ENCODE measurements at regions not wholly inside any gene's neighbourhood (a gene's known extent, or its start where the extent isn't known, plus 50 kb on each side); places are given as distances from the start of the nearest gene placed in this dataset.
"Not testable (repeated sequence)": the region's sequence is repeated elsewhere in the genome, so short reads cannot be mapped to it uniquely, and the experiment has no call there.

DNA sequence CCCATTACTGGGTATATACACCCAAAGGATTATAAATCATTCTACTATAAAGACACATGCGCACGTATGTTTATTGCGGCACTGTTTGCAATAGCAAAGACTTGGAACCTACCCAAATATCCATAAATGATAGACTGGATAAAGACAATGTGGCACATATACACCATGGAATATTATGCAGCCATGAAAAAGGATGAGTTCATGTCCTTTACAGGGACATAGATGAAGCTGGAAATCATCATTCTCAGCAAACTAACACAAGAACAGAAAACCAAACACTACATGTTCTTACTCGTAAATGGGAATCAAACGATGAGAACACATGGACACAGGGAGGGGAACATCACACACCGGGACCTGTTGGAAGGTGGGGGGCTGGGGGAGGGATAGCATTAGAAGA lies 171.3 kb downstream of the SUDS3 start:
- H3K27me3 Mint-ChIP-seq; DNase-seq; POLR2A ChIA-PET; H3K4me3 Mint-ChIP-seq; H3K27ac Mint-ChIP-seq; H3K4me1 Mint-ChIP-seq; H3K36me3 Mint-ChIP-seq; ATAC-seq (ENCODE audit: low read depth); H3K9me3 Mint-ChIP-seq: not testable (repeated sequence)

DNA sequence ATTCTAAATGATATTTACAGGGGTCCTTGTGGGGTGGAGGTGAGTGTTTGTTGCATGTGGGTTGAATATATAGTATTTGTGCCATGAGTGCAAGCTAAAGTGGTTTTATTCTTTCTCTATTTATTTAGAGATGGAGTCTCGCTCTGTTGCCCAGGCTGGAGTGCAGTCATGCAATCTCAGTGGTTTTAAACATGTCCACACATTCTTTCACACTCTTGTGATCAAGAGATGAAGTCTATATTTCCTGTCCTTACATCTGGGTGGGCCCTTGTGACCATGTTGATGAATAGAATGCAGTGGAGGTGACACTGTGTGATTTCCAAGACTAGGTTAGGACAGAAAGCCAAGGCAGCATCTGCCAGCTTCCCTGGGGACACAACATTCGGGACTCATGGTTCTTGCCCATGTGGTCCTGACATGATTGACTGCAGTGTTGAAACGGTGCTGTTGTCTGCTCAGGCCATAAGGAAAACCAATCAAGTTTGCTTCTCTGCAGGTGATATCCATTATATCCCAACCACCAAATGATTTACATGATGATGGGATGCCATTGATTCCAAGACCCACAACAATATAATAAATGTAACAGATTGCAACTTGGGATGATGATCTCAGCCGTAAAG lies 172.6 kb downstream of the SUDS3 start:
- Mint-ChIP-seq H3K4me3 (no peak overlapping the region), H3K4me1 (no peaks in the 10 kb centered on the region), H3K27me3 (no peaks in the 10 kb centered on the region), H3K36me3 (no peaks in the 10 kb centered on the region), H3K9me3 (peaks cover 7% of the 10 kb centered on the region), H3K27ac (no peak overlapping the region)
- POLR2A ChIA-PET = no interaction called here
- no peak for ATAC-seq (ENCODE audit: low read depth)
- DNase-seq = no peak

- POLR2A ChIA-PET = no interaction called here
- no peak overlapping the region for H3K4me3 Mint-ChIP-seq
These were observed 173.2 kb downstream of the SUDS3 start for GRCh38 chr12:118549510-118549980.

DNA sequence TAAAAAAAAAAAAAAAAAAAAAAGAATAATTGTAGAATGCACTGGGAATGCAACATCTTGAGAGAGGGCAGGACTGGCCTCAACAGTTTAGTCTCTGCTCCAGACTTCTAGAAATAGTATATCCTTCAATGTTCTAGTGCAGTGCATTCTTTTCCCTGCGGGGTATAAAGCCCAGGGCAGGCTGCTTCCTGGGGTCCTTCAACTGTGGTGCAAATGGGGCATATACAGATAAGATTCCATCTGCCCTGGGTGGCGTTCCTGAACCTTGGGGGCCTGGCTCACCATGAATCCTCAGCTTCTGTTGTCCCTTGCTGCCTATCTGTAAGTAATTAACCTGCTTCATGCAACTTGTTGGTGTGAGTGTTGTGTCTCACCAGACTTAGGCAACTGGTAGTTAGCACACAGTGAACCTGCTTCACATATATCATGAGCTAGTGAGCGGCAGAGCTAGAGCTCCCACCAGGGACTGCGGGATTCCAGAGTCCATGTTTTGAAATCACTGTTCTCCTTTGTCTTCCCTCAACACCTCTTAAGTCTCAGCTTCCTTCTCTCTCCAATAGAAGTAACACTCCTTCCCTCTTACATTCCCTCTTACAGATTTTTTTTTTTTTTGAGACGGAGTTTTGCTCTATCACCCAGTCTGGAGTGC lies 177.6 kb downstream of the SUDS3 start:
- DNase-seq (no peak), ATAC-seq (ENCODE audit: low read depth) (no peak)
- Mint-ChIP-seq H3K9me3 (peaks cover 3% of the 10 kb centered on the region), H3K36me3 (no peaks in the 10 kb centered on the region), H3K4me1 (no peaks in the 10 kb centered on the region), H3K27ac (no peak overlapping the region), H3K4me3 (no peak overlapping the region), H3K27me3 (no peaks in the 10 kb centered on the region)
- POLR2A ChIA-PET = no interaction called here

More at GRCh38 chr12:118549510-118549980, 173.2 kb downstream of the SUDS3 start:
- ATAC-seq (ENCODE audit: low read depth) (no peak), DNase-seq (no peak)
- no peaks in the 10 kb centered on the region for H3K4me1 Mint-ChIP-seq
- H3K9me3 Mint-ChIP-seq = peaks cover 7% of the 10 kb centered on the region
- H3K27ac Mint-ChIP-seq = no peak overlapping the region
- H3K36me3 Mint-ChIP-seq = no peaks in the 10 kb centered on the region
- no peaks in the 10 kb centered on the region for H3K27me3 Mint-ChIP-seq

- POLR2A ChIA-PET = no interaction called here
- no peak for ATAC-seq (ENCODE audit: low read depth)
- H3K27ac Mint-ChIP-seq = no peak overlapping the region
- no peak overlapping the region for H3K4me3 Mint-ChIP-seq
- H3K9me3 Mint-ChIP-seq = no peaks in the 10 kb centered on the region
- no peaks in the 10 kb centered on the region for H3K27me3 Mint-ChIP-seq
- no peak for DNase-seq
- no peaks in the 10 kb centered on the region for H3K4me1 Mint-ChIP-seq
- no peaks in the 10 kb centered on the region for H3K36me3 Mint-ChIP-seq
These were observed 182.6 kb downstream of the SUDS3 start for GRCh38 chr12:118558941-118559340.

DNA sequence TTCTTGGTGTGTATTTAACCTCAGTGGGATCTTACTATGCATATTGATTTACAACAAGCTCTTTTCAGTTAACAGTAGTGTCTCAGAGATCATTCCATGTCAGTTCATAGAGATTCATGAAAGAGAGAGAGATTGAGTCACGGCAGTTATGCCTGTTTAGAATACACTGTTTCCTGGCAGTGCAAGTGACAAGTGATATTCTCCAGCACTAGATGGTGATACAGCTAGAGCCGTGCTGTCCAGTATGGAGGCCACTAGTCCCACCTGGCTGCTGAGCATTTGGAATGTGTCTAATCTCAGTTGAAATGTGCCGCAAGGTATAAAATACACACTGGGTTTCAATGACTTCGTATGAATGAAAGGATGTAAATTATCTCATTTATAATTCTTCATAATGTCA lies 184.4 kb downstream of the SUDS3 start:
- DNase-seq = no peak
- Mint-ChIP-seq H3K4me3 (no peak overlapping the region), H3K4me1 (no peaks in the 10 kb centered on the region), H3K27ac (no peak overlapping the region), H3K36me3 (no peaks in the 10 kb centered on the region), H3K27me3 (no peaks in the 10 kb centered on the region), H3K9me3 (no peaks in the 10 kb centered on the region)
- ATAC-seq (ENCODE audit: low read depth) = no peak
- POLR2A ChIA-PET = no interaction called here

DNA sequence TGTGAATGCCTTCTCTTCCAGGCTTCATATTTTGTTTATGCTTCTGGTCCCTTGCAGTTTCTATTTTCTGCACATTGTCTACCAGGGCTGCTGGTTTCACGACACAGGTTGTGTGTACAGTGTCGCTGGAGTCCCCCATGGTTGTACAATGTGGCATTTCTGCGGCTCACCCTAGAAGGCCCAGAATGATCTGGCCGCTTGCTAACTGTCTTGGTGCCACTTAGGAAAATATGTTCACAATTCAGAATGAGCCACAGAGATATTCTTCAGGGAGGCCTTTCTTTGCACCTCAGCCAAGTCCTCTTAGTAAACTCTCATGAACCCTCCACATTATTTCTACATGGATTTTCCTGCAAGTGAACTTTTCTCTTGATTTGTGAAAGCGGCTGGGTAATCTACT lies 195.4 kb downstream of the SUDS3 start:
- ATAC-seq (ENCODE audit: low read depth) (no peak), DNase-seq (no peak)
- H3K36me3 Mint-ChIP-seq = no peaks in the 10 kb centered on the region
- H3K9me3 Mint-ChIP-seq = peaks cover 4% of the 10 kb centered on the region
- H3K4me1 Mint-ChIP-seq = no peaks in the 10 kb centered on the region
- H3K4me3 Mint-ChIP-seq = no peak overlapping the region
- POLR2A ChIA-PET = no interaction called here
- H3K27me3 Mint-ChIP-seq = peaks cover 2% of the 10 kb centered on the region
- H3K27ac Mint-ChIP-seq = no peak overlapping the region

DNA sequence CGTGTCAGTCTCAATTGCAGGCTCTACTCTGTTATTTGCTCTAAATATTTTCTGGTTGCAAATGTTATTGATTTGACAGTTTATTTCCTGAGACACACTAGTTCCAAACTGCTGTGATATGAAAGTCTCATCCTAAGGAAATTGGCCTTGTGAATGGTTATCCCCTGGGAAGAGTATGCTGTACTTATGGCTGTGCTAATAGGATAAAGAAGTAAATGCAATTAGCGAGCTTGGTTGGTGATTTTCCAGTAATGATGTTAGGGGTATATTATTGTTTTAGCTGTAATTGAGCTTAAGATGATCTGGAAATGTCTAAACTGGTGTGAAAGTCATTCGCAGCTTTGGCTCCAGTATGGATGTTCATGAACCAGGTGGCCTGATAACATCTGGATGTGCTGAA lies 197.9 kb downstream of the SUDS3 start:
- Mint-ChIP-seq H3K9me3 (peaks cover 4% of the 10 kb centered on the region), H3K27ac (no peak overlapping the region), H3K36me3 (no peaks in the 10 kb centered on the region), H3K4me3 (no peak overlapping the region), H3K27me3 (no peaks in the 10 kb centered on the region), H3K4me1 (no peaks in the 10 kb centered on the region)
- DNase-seq = no peak
- ATAC-seq (ENCODE audit: low read depth) = no peak
- POLR2A ChIA-PET = no interaction called here

DNA sequence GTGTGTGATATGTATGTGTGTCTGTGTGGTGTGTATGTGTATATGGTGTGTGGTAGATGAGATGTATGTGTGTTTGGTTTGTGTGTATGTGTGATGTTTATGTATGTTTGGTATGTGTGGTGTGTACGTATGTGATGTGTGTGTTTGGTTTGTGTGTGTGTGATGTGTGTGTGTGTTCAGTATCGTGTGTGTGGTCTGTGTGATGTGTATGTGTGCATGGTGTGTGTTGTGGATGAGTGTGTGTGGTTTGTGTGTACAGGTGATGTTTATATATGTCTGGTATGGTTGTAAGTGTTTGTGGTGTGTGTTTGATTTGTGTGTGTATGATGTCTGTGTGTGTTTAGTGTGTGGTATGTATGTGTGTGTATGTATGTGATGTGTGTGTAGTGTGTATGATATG lies 199.4 kb downstream of the SUDS3 start:
- POLR2A ChIA-PET = no interaction called here
- no peaks in the 10 kb centered on the region for H3K27me3 Mint-ChIP-seq
- peaks cover 4% of the 10 kb centered on the region for H3K9me3 Mint-ChIP-seq
- ATAC-seq (ENCODE audit: low read depth) = no peak
- no peak overlapping the region for H3K27ac Mint-ChIP-seq
- no peaks in the 10 kb centered on the region for H3K4me1 Mint-ChIP-seq
- H3K4me3 Mint-ChIP-seq = no peak overlapping the region
- H3K36me3 Mint-ChIP-seq = no peaks in the 10 kb centered on the region
- DNase-seq = no peak

DNA sequence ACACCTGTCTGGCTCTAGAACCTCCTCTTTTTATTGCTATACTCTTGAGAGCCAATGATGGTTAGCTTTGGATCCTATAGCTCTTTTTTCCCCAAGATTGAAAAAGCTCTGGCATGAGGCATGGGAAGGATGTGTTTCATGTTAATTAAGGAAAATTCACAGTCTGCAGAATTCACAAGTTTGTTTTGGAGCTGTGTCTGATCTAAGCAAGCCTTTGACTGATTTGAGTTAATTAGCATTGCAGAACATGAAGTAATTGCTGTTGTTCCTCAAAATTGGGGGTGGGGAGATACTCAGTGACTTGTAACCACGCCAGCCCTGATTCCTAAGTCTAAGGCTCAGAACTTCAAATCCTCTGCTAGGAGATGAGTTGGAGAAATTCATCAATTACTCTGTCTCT lies 205.0 kb downstream of the SUDS3 start:
- Mint-ChIP-seq H3K4me1 (no peaks in the 10 kb centered on the region), H3K36me3 (no peaks in the 10 kb centered on the region), H3K27ac (no peak overlapping the region), H3K4me3 (no peak overlapping the region), H3K9me3 (no peaks in the 10 kb centered on the region), H3K27me3 (no peaks in the 10 kb centered on the region)
- no peak for ATAC-seq (ENCODE audit: low read depth)
- POLR2A ChIA-PET = no interaction called here
- no peak for DNase-seq

DNA sequence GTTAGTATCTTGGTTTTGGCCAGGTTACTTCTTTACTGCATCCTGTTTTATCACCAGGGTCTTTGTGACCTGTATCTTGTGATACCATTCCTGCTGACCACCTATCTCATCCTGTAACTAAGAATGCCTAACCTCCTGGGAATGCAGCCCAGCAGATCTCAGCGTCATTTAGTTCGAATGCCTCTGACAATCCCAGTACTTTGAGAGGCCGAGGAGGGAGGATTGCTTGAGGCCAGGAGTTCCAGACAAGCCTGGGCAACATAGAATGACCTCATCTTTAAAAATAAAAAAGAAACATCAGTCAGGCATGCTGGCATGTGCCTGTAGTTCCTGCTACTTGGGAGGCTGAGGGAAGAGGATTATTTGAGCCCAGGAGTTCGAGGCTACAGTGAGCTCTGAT lies 206.5 kb downstream of the SUDS3 start:
- POLR2A ChIA-PET = no interaction called here
- H3K27me3 Mint-ChIP-seq = no peaks in the 10 kb centered on the region
- H3K9me3 Mint-ChIP-seq = no peaks in the 10 kb centered on the region
- no peaks in the 10 kb centered on the region for H3K36me3 Mint-ChIP-seq
- H3K4me1 Mint-ChIP-seq = no peaks in the 10 kb centered on the region
- H3K4me3 Mint-ChIP-seq = no peak overlapping the region
- H3K27ac Mint-ChIP-seq = no peak overlapping the region
- ATAC-seq (ENCODE audit: low read depth) (no peak), DNase-seq (no peak)

DNA sequence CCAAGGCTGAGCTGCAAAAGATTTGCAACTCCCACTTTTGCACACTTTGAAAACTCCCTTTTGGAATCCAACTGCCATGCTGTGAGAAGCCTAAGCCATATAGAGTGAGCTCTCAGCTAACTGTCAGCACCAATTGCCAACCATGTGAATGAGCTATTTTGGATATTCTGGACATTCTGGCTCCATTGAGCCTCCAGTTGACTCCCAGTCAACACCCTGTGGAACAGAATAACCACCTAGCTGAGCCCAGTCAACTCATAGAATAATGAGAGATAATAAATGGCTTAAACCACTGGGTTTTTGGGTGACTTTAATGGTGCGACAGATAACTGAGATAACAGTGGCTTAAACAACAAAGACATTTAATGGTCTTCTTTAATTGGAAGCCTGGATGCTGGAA lies 210.1 kb downstream of the SUDS3 start:
- Mint-ChIP-seq H3K9me3 (no peaks in the 10 kb centered on the region), H3K4me3 (no peak overlapping the region), H3K27me3 (no peaks in the 10 kb centered on the region), H3K36me3 (no peaks in the 10 kb centered on the region), H3K27ac (no peak overlapping the region), H3K4me1 (no peaks in the 10 kb centered on the region)
- POLR2A ChIA-PET = no interaction called here
- DNase-seq = no peak
- no peak for ATAC-seq (ENCODE audit: low read depth)

GRCh38 chr12:118589162-118589561 lies 212.8 kb downstream of the SUDS3 start:
- Mint-ChIP-seq H3K4me3 (no peak overlapping the region), H3K27ac (no peak overlapping the region), H3K27me3 (no peaks in the 10 kb centered on the region), H3K4me1 (no peaks in the 10 kb centered on the region), H3K9me3 (peaks cover 1% of the 10 kb centered on the region), H3K36me3 (no peaks in the 10 kb centered on the region)
- DNase-seq (no peak), ATAC-seq (ENCODE audit: low read depth) (no peak)
- POLR2A ChIA-PET = no interaction called here

DNA sequence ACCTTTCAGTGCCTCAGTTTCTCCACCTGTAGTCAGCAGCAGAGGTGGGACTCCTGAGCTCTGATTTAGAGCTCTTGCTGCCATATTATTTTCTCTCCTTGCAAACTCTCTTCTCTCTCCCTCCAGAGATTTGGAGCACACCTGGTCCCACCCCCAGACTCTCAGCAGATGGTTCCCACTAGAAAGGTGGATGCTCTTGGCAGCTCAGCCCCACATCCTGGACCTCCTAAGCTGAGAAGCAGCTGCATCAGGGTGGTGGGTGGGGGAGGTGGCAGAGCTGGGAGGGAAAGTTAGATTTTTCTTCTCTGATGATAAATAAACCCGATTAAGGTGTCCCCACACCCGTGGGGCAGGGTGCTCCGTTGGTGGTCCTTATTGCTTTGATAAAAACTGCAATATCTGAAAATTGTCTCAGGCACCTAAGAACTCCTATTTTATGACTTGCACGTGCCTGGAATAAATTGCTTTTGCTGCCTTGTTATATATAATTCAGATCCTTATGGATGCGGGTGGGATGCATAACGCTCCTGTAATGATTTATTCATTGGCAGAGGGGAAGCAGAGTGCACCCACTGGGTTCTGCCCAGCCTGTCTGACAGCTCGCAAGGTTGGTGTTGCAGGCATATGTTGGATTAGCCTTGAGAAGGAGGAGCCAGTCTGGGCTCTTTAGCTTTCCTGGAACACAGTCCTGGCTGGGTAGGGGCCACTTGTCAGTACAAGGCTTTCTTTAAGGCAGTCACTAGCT lies 214.2 kb downstream of the SUDS3 start:
- no peak for DNase-seq
- no peak for ATAC-seq (ENCODE audit: low read depth)
- POLR2A ChIA-PET = no interaction called here
- H3K27me3 Mint-ChIP-seq = no peaks in the 10 kb centered on the region
- no peak overlapping the region for H3K4me3 Mint-ChIP-seq
- no peaks in the 10 kb centered on the region for H3K4me1 Mint-ChIP-seq
- H3K36me3 Mint-ChIP-seq = no peaks in the 10 kb centered on the region
- H3K9me3 Mint-ChIP-seq = peaks cover 1% of the 10 kb centered on the region
- no peak overlapping the region for H3K27ac Mint-ChIP-seq

Measured in activated naive CD8-positive, alpha-beta T cell treated with anti-CD3 and anti-CD28 coated beads, Interleukin-2, amount 10 ng/mL, durations not matched to agents 7 days and 5 days (primary cell).